Stimulated activated CD4-positive, alpha-beta T cell treated with anti-CD3 and anti-CD28 coated beads, TNF-alpha, amount 100 ng/mL, for 24 hours (primary cell): ENCODE measurements at regions not wholly inside any gene's neighbourhood (a gene's known extent, or its start where the extent isn't known, plus 50 kb on each side); places are given as distances from the start of the nearest gene placed in this dataset.

Experiments used
- DNase-seq, 3 experiments: peaks; one replicate each; pipeline ENCODE4 v3.0.0-alpha.2; 2020; ENCODE audit warnings: low read depth in 3 of 3

GRCh38 chr7:136179154-136179553 is 202.0 kb upstream of the MTPN start:
- DNase-seq: no peak

- DNase-seq: no peak
Measured at GRCh38 chr7:136174477-136175125, 197.4 kb upstream of the MTPN start.

- DNase-seq: no peak
Measured at GRCh38 chr7:136173874-136174273, 196.7 kb upstream of the MTPN start.

GRCh38 chr7:136171233-136171632 is 194.1 kb upstream of the MTPN start:
- DNase-seq: no peak

GRCh38 chr7:136168821-136169220 is 191.7 kb upstream of the MTPN start:
- no peak for DNase-seq

GRCh38 chr7:136167991-136168390 is 190.8 kb upstream of the MTPN start:
- DNase-seq: no peak

GRCh38 chr7:136166521-136166920 is 189.4 kb upstream of the MTPN start:
- no peak for DNase-seq

GRCh38 chr7:136163340-136163801 is 186.2 kb upstream of the MTPN start:
- no peak for DNase-seq

- no peak for DNase-seq
Measured at GRCh38 chr7:136150311-136150710, 173.2 kb upstream of the MTPN start.

GRCh38 chr7:136148920-136149319 is 171.8 kb upstream of the MTPN start:
- no peak for DNase-seq

- no peak for DNase-seq
Measured at GRCh38 chr7:136146925-136147324, 169.8 kb upstream of the MTPN start.

GRCh38 chr7:136144182-136144581 is 167.0 kb upstream of the MTPN start:
- no peak for DNase-seq

GRCh38 chr7:136143271-136143670 is 166.1 kb upstream of the MTPN start:
- no peak for DNase-seq

GRCh38 chr7:136142583-136142982 is 165.4 kb upstream of the MTPN start:
- DNase-seq: no peak

- DNase-seq: no peak
Measured at GRCh38 chr7:136140469-136140868, 163.3 kb upstream of the MTPN start.

- no peak for DNase-seq
Measured at GRCh38 chr7:136139417-136139816, 162.3 kb upstream of the MTPN start.

- no peak for DNase-seq
Measured at GRCh38 chr7:136138991-136139390, 161.8 kb upstream of the MTPN start.

GRCh38 chr7:136136906-136137454 is 159.8 kb upstream of the MTPN start:
- no peak for DNase-seq

GRCh38 chr7:136134503-136134902 is 157.3 kb upstream of the MTPN start:
- DNase-seq: no peak

GRCh38 chr7:136133551-136133950 is 156.4 kb upstream of the MTPN start:
- no peak for DNase-seq

- no peak for DNase-seq
Measured at GRCh38 chr7:136131304-136131630, 154.1 kb upstream of the MTPN start.

GRCh38 chr7:136130511-136131303 is 153.5 kb upstream of the MTPN start:
- DNase-seq: no peak

GRCh38 chr7:136128050-136128449 is 150.9 kb upstream of the MTPN start:
- DNase-seq: no peak
